WTC11 (cell line): ENCODE measurements at regions not wholly inside any gene's neighbourhood (a gene's known extent, or its start where the extent isn't known, plus 50 kb on each side); places are given as distances from the start of the nearest gene placed in this dataset.

Experiments used
- ATAC-seq: fragments of 200-7000 bp; cut with Tn5 transposase; 2 replicates; pipeline ENCODE4 v1.10.0; 2021; ENCODE audit warnings: mild to moderate bottlenecking, moderate library complexity
- CTCF ChIA-PET: fragments of 300-600 bp; sonication (Branson Sonifier 250); formaldehyde crosslinking; loops from one replicate; lab custom pipeline; 2021; ENCODE audit warnings: antibody characterized with exemption; lab: Charles Lee
- POLR2A ChIA-PET: fragments of 350-600 bp; sonication (Branson Sonifier 250); formaldehyde crosslinking; loops from one replicate; lab custom pipeline; 2021; ENCODE audit warnings: antibody characterized with exemption; lab: Charles Lee
- DNase-seq: peaks from one replicate; pipeline ENCODE4 v3.0.0; 2021; ENCODE audit warnings: low spot score
- H3K27ac Mint-ChIP-seq: 2 replicates; pipeline ENCODE4 v1.8.0; 2021; ENCODE audit warnings: mixed read lengths
- H3K27me3 Mint-ChIP-seq: 2 replicates; pipeline ENCODE4 v1.8.0; 2021; ENCODE audit warnings: low read depth, mild to moderate bottlenecking, moderate library complexity, mixed read lengths
- H3K36me3 Mint-ChIP-seq: 2 replicates; pipeline ENCODE4 v1.8.0; 2021; ENCODE audit warnings: mixed read lengths
- H3K4me1 Mint-ChIP-seq: 2 replicates; pipeline ENCODE4 v1.8.0; 2022; ENCODE audit warnings: mixed read lengths
- H3K4me3 Mint-ChIP-seq: 2 replicates; pipeline ENCODE4 v1.8.0; 2021; ENCODE audit warnings: mild to moderate bottlenecking, moderate library complexity, mixed read lengths
- H3K9me3 Mint-ChIP-seq: 2 replicates; pipeline ENCODE4 v1.8.0; 2021; ENCODE audit warnings: mixed read lengths
- CDX4 ChIP-seq: fragments of 250-450 bp; sonication (Bioruptor Pico); IDR thresholded peaks from 2 replicates; pipeline ENCODE4 v1.9.0; 2021; ENCODE audit warnings: moderate library complexity, mild to moderate bottlenecking, inconsistent platforms, borderline replicate concordance
- ERG ChIP-seq: fragments of 250-450 bp; sonication (Bioruptor Pico); IDR thresholded peaks from 2 replicates; pipeline ENCODE4 v1.8.0; 2021; ENCODE audit warnings: mild to moderate bottlenecking
- GABPB1 ChIP-seq: sonication (generic); formaldehyde crosslinking; IDR thresholded peaks from 2 replicates; pipeline ENCODE4 v1.8.1; 2023; ENCODE audit warnings: mild to moderate bottlenecking, missing genetic modification reagents
- GTF2I ChIP-seq: fragments of 250-450 bp; sonication (Bioruptor Pico); conservative IDR thresholded peaks from 2 replicates; pipeline ENCODE4 v1.4.0; 2021; ENCODE audit warnings: mild to moderate bottlenecking
- IRF2 ChIP-seq: sonication (generic); formaldehyde crosslinking; IDR thresholded peaks from 2 replicates; pipeline ENCODE4 v1.8.0; 2022; ENCODE audit warnings: low read depth, missing genetic modification reagents, borderline replicate concordance
- NFYB ChIP-seq: sonication (generic); formaldehyde crosslinking; conservative IDR thresholded peaks from 2 replicates; pipeline ENCODE4 v1.8.0; 2022; ENCODE audit warnings: low read depth, missing genetic modification reagents
- NR1H2 ChIP-seq: sonication (generic); formaldehyde crosslinking; IDR thresholded peaks from 2 replicates; pipeline ENCODE4 v1.9.0; 2021; ENCODE audit warnings: mild to moderate bottlenecking, moderate library complexity, missing genetic modification reagents
- RORB ChIP-seq: fragments of 250-450 bp; sonication (Bioruptor Pico); IDR thresholded peaks from 2 replicates; pipeline ENCODE4 v1.9.0; 2021; ENCODE audit warnings: mild to moderate bottlenecking
- ZNF138 ChIP-seq: sonication (generic); formaldehyde crosslinking; conservative IDR thresholded peaks from 2 replicates; pipeline ENCODE4 v1.8.1; 2022; ENCODE audit warnings: mild to moderate bottlenecking, moderate library complexity, missing genetic modification reagents
- ZNF317 ChIP-seq: sonication (generic); formaldehyde crosslinking; IDR thresholded peaks from 2 replicates; pipeline ENCODE4 v1.8.1; 2023; ENCODE audit warnings: low read depth, mild to moderate bottlenecking, moderate library complexity, missing genetic modification reagents, borderline replicate concordance
- TF ChIP-seq, protein P1 (sequence below): sonication (generic); formaldehyde crosslinking; IDR thresholded peaks from 2 replicates; pipeline ENCODE4 v1.8.1; 2022; ENCODE audit warnings: mild to moderate bottlenecking, missing genetic modification reagents, moderate library complexity, borderline replicate concordance
- TF ChIP-seq, protein P2 (sequence below): sonication (generic); formaldehyde crosslinking; IDR thresholded peaks from 2 replicates; pipeline ENCODE4 v1.8.0; 2023; ENCODE audit warnings: mild to moderate bottlenecking, missing genetic modification reagents
- TF ChIP-seq, protein P3 (sequence below): sonication (generic); formaldehyde crosslinking; IDR thresholded peaks from 2 replicates; pipeline ENCODE4 v1.8.0; 2023; ENCODE audit warnings: missing genetic modification reagents
- TF ChIP-seq, protein P4 (sequence below): sonication (generic); formaldehyde crosslinking; IDR thresholded peaks from 2 replicates; pipeline ENCODE4 v1.8.1; 2023; ENCODE audit warnings: mild to moderate bottlenecking, missing genetic modification reagents, borderline replicate concordance
- TF ChIP-seq, protein P5 (sequence below): fragments of 250-450 bp; sonication (Bioruptor Pico); IDR thresholded peaks from 2 replicates; pipeline ENCODE4 v2.1.2; 2022; ENCODE audit warnings: mild to moderate bottlenecking, moderate library complexity

DNA sequence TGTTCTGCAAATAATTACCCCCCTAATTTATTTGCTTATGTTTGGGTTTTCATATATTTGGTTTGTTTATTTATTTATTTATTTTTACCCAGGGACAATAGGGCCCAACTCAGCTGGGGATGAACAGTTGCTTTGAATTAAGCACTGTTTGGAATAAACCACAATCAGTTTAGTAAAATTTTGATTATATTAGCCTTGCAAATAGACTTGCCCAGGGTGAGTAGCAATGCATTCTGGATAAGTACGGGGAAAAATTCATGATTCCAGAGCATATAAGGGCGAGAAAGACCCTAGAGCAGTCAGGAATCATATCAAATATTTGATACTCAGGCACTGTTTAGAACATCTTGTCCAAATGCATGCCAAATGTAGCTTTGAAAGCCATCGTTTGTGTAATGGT is 242.7 kb downstream of the OMA1 start:
- Mint-ChIP-seq H3K36me3 (no peaks in the 10 kb centered on the region), H3K4me1 (peaks cover 28% of the 10 kb centered on the region), H3K9me3 (peaks cover 5% of the 10 kb centered on the region), H3K4me3 (no peak overlapping the region), H3K27ac (no peak overlapping the region)
- no peak for TF ChIP-seq ZNF138
- TF ChIP-seq CDX4 (CRISPR knock-in tag): no peak
- TF ChIP-seq, protein P1, sequence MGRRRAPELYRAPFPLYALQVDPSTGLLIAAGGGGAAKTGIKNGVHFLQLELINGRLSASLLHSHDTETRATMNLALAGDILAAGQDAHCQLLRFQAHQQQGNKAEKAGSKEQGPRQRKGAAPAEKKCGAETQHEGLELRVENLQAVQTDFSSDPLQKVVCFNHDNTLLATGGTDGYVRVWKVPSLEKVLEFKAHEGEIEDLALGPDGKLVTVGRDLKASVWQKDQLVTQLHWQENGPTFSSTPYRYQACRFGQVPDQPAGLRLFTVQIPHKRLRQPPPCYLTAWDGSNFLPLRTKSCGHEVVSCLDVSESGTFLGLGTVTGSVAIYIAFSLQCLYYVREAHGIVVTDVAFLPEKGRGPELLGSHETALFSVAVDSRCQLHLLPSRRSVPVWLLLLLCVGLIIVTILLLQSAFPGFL (CRISPR knock-in tag): no peak
- TF ChIP-seq IRF2 (CRISPR knock-in tag): no peak
- TF ChIP-seq ERG (CRISPR knock-in tag): no peak
- no peak for TF ChIP-seq ZNF317 (CRISPR knock-in tag)
- TF ChIP-seq NR1H2 (CRISPR knock-in tag): no peak
- TF ChIP-seq, all 79 proteins: peak for 0
- ChIA-PET CTCF (no interaction called here), POLR2A (no interaction called here)
- H3K27me3 Mint-ChIP-seq: no peaks in the 10 kb centered on the region; the same call in 1 of the 2 replicates
- no peak for DNase-seq
- no peak for ATAC-seq

- DNase-seq: no peak
- Mint-ChIP-seq H3K4me3 (no peak overlapping the region), H3K9me3 (no peaks in the 10 kb centered on the region), H3K27ac (no peak overlapping the region), H3K4me1 (peaks cover 13% of the 10 kb centered on the region), H3K36me3 (no peaks in the 10 kb centered on the region), H3K27me3 (no peaks in the 10 kb centered on the region; the same call in 1 of the 2 replicates)
- POLR2A ChIA-PET: no interaction called here
- CTCF ChIA-PET: no interaction called here
- TF ChIP-seq GABPB1 (CRISPR knock-in tag) (no peak), GTF2I (no peak), CDX4 (CRISPR knock-in tag) (no peak), NFYB (CRISPR knock-in tag) (no peak), RORB (CRISPR knock-in tag) (no peak), ZNF317 (CRISPR knock-in tag) (no peak)
- TF ChIP-seq, protein P2, sequence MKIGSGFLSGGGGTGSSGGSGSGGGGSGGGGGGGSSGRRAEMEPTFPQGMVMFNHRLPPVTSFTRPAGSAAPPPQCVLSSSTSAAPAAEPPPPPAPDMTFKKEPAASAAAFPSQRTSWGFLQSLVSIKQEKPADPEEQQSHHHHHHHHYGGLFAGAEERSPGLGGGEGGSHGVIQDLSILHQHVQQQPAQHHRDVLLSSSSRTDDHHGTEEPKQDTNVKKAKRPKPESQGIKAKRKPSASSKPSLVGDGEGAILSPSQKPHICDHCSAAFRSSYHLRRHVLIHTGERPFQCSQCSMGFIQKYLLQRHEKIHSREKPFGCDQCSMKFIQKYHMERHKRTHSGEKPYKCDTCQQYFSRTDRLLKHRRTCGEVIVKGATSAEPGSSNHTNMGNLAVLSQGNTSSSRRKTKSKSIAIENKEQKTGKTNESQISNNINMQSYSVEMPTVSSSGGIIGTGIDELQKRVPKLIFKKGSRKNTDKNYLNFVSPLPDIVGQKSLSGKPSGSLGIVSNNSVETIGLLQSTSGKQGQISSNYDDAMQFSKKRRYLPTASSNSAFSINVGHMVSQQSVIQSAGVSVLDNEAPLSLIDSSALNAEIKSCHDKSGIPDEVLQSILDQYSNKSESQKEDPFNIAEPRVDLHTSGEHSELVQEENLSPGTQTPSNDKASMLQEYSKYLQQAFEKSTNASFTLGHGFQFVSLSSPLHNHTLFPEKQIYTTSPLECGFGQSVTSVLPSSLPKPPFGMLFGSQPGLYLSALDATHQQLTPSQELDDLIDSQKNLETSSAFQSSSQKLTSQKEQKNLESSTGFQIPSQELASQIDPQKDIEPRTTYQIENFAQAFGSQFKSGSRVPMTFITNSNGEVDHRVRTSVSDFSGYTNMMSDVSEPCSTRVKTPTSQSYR (CRISPR knock-in tag): no peak
- TF ChIP-seq, protein P3, sequence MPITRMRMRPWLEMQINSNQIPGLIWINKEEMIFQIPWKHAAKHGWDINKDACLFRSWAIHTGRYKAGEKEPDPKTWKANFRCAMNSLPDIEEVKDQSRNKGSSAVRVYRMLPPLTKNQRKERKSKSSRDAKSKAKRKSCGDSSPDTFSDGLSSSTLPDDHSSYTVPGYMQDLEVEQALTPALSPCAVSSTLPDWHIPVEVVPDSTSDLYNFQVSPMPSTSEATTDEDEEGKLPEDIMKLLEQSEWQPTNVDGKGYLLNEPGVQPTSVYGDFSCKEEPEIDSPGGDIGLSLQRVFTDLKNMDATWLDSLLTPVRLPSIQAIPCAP (CRISPR knock-in tag): no peak
- TF ChIP-seq, protein P4, sequence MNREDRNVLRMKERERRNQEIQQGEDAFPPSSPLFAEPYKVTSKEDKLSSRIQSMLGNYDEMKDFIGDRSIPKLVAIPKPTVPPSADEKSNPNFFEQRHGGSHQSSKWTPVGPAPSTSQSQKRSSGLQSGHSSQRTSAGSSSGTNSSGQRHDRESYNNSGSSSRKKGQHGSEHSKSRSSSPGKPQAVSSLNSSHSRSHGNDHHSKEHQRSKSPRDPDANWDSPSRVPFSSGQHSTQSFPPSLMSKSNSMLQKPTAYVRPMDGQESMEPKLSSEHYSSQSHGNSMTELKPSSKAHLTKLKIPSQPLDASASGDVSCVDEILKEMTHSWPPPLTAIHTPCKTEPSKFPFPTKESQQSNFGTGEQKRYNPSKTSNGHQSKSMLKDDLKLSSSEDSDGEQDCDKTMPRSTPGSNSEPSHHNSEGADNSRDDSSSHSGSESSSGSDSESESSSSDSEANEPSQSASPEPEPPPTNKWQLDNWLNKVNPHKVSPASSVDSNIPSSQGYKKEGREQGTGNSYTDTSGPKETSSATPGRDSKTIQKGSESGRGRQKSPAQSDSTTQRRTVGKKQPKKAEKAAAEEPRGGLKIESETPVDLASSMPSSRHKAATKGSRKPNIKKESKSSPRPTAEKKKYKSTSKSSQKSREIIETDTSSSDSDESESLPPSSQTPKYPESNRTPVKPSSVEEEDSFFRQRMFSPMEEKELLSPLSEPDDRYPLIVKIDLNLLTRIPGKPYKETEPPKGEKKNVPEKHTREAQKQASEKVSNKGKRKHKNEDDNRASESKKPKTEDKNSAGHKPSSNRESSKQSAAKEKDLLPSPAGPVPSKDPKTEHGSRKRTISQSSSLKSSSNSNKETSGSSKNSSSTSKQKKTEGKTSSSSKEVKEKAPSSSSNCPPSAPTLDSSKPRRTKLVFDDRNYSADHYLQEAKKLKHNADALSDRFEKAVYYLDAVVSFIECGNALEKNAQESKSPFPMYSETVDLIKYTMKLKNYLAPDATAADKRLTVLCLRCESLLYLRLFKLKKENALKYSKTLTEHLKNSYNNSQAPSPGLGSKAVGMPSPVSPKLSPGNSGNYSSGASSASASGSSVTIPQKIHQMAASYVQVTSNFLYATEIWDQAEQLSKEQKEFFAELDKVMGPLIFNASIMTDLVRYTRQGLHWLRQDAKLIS: no peak
- TF ChIP-seq, protein P5, sequence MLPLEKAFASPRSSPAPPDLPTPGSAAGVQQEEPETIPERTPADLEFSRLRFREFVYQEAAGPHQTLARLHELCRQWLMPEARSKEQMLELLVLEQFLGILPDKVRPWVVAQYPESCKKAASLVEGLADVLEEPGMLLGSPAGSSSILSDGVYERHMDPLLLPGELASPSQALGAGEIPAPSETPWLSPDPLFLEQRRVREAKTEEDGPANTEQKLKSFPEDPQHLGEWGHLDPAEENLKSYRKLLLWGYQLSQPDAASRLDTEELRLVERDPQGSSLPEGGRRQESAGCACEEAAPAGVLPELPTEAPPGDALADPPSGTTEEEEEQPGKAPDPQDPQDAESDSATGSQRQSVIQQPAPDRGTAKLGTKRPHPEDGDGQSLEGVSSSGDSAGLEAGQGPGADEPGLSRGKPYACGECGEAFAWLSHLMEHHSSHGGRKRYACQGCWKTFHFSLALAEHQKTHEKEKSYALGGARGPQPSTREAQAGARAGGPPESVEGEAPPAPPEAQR (CRISPR knock-in tag): no peak
- TF ChIP-seq, all 79 proteins: peak for 0
- ATAC-seq: no peak
Measured at GRCh38 chr1:58293388-58293787, 253.1 kb downstream of the OMA1 start.
